Left ventricle myocardium superior (tissue), 1 donor: ENCODE measurements at regions not wholly inside any gene's neighbourhood (a gene's known extent, or its start where the extent isn't known, plus 50 kb on each side); places are given as distances from the start of the nearest gene placed in this dataset.
"Not testable (repeated sequence)": the region's sequence is repeated elsewhere in the genome, so short reads cannot be mapped to it uniquely, and the experiment has no call there.

ENCODE experiments used
- ATAC-seq: fragments of 200-7000 bp; cut with Tn5 transposase; one replicate; pipeline ENCODE4 v1.9.1; 2020; ENCODE audit warnings: mild to moderate bottlenecking, moderate library complexity
- DNase-seq: peaks from one replicate; pipeline ENCODE4 v3.0.0-alpha.2; 2020
- intact Hi-C: fragments of 100-400 bp; cut with micrococcal nuclease; formaldehyde crosslinking; loops from one replicate; pipeline ENCODE4 v1.11.0; 2022
- donor health status: DM: no; HTN: yes; CAD: no; lungs with severe emphysema.

GRCh38 chr13:105758918-105759860 is 776.3 kb downstream of the EFNB2 start:
- intact Hi-C loops, result no loop called here

GRCh38 chr13:105740739-105741138 is 794.7 kb downstream of the EFNB2 start:
- DNase-seq (no peak), ATAC-seq (no peak)
- intact Hi-C loops, result no loop called here

More at GRCh38 chr13:105758918-105759860, 776.3 kb downstream of the EFNB2 start:
- DNase-seq (no peak), ATAC-seq (no peak)

GRCh38 chr13:105737688-105738087 is 797.8 kb downstream of the EFNB2 start:
- intact Hi-C loops, result no loop called here
- ATAC-seq (no peak), DNase-seq (no peak)

DNA sequence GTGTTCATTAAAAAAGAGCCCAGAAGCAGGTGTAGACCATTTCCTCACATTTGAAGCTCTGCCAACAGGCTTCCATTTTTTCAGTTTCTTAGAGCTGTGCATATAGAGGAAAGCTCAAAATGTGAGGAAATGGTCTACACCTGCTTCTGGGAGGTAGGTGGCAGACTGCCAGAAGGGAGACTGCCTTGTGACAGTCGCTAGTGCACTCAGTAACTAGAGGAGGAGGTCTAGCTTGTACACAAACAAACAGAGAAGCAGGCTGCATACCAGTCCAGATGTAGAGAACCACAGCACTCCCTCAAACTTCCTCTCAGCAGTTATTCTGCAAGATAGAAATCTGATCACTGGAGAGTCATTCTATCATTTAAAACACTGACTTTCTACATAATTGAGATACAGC is 800.2 kb downstream of the EFNB2 start:
- ATAC-seq, result no peak
- intact Hi-C loops, result no loop called here

DNA sequence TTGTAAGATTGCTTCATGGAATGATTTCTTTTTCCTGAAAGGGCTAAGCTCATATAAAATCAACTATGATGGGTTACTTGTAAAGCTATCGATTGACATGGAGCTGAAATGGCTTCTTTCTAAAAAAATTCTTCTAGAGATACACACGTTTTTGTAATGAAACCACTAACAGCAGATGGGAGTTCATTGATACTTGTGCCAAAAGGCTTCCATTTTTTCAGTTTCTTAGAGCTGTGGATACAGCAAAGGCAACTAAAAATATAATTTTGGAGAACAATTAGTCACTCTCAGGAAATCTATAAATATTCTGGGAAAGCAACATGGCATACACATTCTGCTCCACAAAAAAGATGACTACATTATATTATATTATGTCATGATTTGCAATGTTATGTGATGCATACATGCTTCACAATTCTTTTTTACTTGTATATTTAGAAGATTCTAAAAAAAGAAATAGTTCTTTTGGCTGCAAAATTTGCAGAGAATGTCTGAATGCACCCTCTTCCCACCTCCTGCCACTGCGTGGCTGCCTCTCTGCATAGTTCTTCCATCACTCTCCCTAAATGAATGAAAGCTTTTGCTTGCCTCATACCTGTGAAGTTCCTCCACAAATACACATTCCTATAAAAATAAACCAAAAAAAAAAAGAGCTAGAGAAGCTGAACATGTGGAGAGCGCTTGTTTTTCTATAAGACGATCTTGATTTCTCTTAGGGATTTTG is 802.5 kb downstream of the EFNB2 start:
- DNase-seq (no peak), ATAC-seq (no peak)
- intact Hi-C loops, result no loop called here

More for the DNA sequence above, 800.2 kb downstream of the EFNB2 start:
- no peak for DNase-seq

- intact Hi-C loops, result no loop called here
- ATAC-seq, result no peak
- no peak for DNase-seq
These were observed 809.6 kb downstream of the EFNB2 start for GRCh38 chr13:105725887-105726286.

- ATAC-seq (no peak), DNase-seq (no peak)
- intact Hi-C loops, result no loop called here
These were observed 814.4 kb downstream of the EFNB2 start for GRCh38 chr13:105721016-105721415.

- DNase-seq, result no peak
- intact Hi-C loops, result no loop called here
- no peak for ATAC-seq
These were observed 815.6 kb downstream of the EFNB2 start for GRCh38 chr13:105719859-105720258.

DNA sequence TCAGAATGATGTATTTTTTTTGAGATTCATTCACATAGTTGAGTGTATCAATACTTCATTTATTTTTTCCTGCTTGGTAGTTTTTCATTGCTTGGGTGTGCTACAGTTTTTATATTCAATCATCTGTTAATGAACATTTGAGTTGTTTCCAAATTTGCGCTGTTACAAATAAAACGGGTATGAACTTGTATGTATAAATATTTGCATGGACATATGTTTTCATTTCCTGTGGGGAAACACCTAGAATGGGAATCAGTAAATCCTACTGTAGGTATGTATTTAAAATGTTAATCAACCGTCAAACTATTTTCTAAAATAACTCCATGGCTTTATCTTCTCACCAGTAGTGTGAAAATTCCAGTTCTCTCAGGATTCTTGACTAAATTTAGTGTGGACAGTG is 826.3 kb downstream of the EFNB2 start:
- intact Hi-C loops, result no loop called here
- DNase-seq (no peak), ATAC-seq (no peak)

GRCh38 chr13:105703843-105704242 is 831.6 kb downstream of the EFNB2 start:
- DNase-seq (no peak), ATAC-seq (no peak)
- intact Hi-C loops, result no loop called here

DNA sequence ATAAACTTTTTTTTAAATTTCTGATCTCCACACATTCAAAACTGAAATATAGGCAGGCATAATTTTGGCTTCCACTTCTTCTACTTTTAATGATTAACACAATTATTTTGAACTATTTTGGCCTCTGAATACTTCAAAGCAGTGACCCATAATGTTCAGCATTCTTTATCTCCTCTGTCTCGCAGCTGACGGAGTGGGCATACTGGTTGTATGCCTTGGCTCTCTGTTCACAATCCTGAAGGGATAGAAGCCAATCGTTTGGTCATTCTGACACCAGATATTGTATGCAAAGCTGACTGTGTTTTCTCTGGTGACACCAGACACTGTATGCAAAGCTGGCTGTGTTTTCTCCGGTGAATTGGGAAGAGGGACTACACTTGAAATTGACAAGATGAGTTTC is 833.0 kb downstream of the EFNB2 start:
- no peak for ATAC-seq
- DNase-seq, result no peak
- intact Hi-C loops, result no loop called here

- ATAC-seq (no peak), DNase-seq (no peak)
- intact Hi-C loops, result no loop called here
These were observed 842.7 kb downstream of the EFNB2 start for GRCh38 chr13:105692769-105693168.

GRCh38 chr13:105684216-105684615 is 851.2 kb downstream of the EFNB2 start:
- no peak for DNase-seq
- intact Hi-C loops, result no loop called here
- no peak for ATAC-seq

DNA sequence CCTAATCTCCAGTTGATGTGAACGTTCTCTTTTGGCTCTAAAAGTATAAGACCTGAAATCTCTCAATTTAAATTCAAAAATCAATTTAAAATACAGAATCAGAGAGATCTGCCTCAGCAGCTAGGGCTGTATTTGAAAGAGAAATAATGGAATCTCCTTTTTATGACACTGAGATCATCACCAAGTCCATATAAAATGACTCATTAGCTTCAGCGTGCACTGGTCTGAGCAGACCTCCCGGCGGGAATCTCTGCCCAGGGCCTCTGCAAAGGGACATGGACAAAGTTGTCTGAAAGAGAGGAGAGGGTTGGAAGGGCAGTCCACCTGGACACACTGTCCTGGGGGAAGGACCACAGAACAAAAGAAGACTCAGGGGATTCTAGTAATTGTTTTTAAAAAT is 855.6 kb downstream of the EFNB2 start:
- intact Hi-C loops, result no loop called here
- ATAC-seq (no peak), DNase-seq (no peak)

- intact Hi-C loops, result no loop called here
- no peak for DNase-seq
- ATAC-seq, result no peak
These were observed 857.4 kb downstream of the EFNB2 start for GRCh38 chr13:105678072-105678471.

GRCh38 chr13:105672881-105673280 is 862.6 kb downstream of the EFNB2 start:
- intact Hi-C loops, result no loop called here
- no peak for ATAC-seq
- no peak for DNase-seq

DNA sequence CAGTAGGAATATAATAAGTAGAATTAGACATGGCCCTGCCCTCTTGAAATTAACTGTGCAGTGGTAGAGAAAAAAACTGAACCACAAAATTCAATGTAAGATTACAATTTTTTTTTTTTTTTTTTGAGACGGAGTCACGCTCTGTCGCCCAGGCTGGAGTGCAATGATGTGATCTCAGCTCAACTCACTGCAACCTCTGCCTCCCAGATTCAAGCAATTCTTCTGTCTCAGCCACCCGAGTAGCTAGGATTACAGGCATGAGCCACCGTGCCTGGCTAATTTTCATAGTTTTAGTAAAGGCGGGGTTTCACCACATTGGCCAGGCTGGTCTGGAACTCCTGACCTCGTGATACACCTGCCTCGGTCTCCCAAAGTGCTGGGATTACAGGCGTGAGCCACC is 864.3 kb downstream of the EFNB2 start:
- ATAC-seq, intact Hi-C loops, DNase-seq: not testable (repeated sequence)

- ATAC-seq (no peak), DNase-seq (no peak)
- intact Hi-C loops, result no loop called here
These were observed 865.1 kb downstream of the EFNB2 start for GRCh38 chr13:105670179-105670990.

GRCh38 chr13:105665284-105665683 is 870.2 kb downstream of the EFNB2 start:
- DNase-seq (no peak), ATAC-seq (no peak)
- intact Hi-C loops, result no loop called here

GRCh38 chr13:105663182-105663581 is 872.3 kb downstream of the EFNB2 start:
- intact Hi-C loops, result no loop called here
- ATAC-seq (no peak), DNase-seq (no peak)
